H1 (cell line): ENCODE measurements at regions not wholly inside any gene's neighbourhood (a gene's known extent, or its start where the extent isn't known, plus 50 kb on each side); places are given as distances from the start of the nearest gene placed in this dataset.

Experiments
- CTCF ChIA-PET: fragments of 300-600 bp; sonication (Branson Sonifier 250); formaldehyde crosslinking; loops from one replicate; lab custom pipeline; 2021; ENCODE audit not compliant: partially characterized antibody; lab: Charles Lee
- POLR2A ChIA-PET: fragments of 300-600 bp; sonication (Branson Sonifier 250); formaldehyde crosslinking; loops from one replicate; lab custom pipeline; 2021; ENCODE audit warnings: inconsistent platforms; ENCODE audit not compliant: partially characterized antibody; lab: Charles Lee
- DNase-seq, 2 experiments: peaks; one replicate each; pipeline versions ENCODE4 v3.0.0 to v3.0.0-alpha.2; 2010 to 2022; ENCODE audit warnings: low spot score in 2 of 2, low read depth in 1 of 2, mixed read lengths in 1 of 2
- FAIRE-seq: peaks from 2 replicates; lab custom pipeline; 2011; peaks lifted over from hg19 to GRCh38; lab: Jason Lieb, UNC
- H2AFZ ChIP-seq: 2 replicates; pipeline ENCODE4 v1.8.1; 2012; ENCODE audit warnings: low read length, inconsistent platforms
- H2AK5ac ChIP-seq: 2 replicates; pipeline ENCODE4 v1.6.1; 2013; ENCODE audit warnings: low read depth, low read length
- H2BK120ac ChIP-seq: replicated peaks from 2 replicates; pipeline ENCODE3; 2013; ENCODE audit warnings: low read depth, low read length, inconsistent platforms
- H2BK12ac ChIP-seq: 2 replicates; pipeline ENCODE4 v1.6.1; 2013; ENCODE audit warnings: low read depth, low read length
- H2BK15ac ChIP-seq: 2 replicates; pipeline ENCODE4 v1.6.1; 2013; ENCODE audit warnings: low read length
- H2BK20ac ChIP-seq: 2 replicates; pipeline ENCODE4 v1.6.1; 2013; ENCODE audit warnings: low read length
- H2BK5ac ChIP-seq: 2 replicates; pipeline ENCODE4 v1.6.1; 2013; ENCODE audit warnings: low read depth, low read length
- H3K14ac ChIP-seq: 2 replicates; pipeline ENCODE4 v1.6.1; 2013; ENCODE audit warnings: inconsistent platforms; ENCODE audit not compliant: insufficient read length
- H3K18ac ChIP-seq: 2 replicates; pipeline ENCODE4 v1.6.1; 2013; ENCODE audit warnings: low read length; ENCODE audit errors: extremely low read depth
- H3K23ac ChIP-seq: 2 replicates; pipeline ENCODE4 v1.6.1; 2013; ENCODE audit warnings: inconsistent platforms; ENCODE audit not compliant: insufficient read length
- H3K23me2 ChIP-seq: 2 replicates; pipeline ENCODE4 v1.6.1; 2013; ENCODE audit warnings: low read depth, low read length
- H3K27ac ChIP-seq: 2 replicates; pipeline ENCODE4 v1.6.1; 2011; ENCODE audit warnings: low read depth, low read length, inconsistent platforms
- H3K27me3 ChIP-seq, 4 experiments: replicated peaks in 1 of 4; 1 replicate in 1 of 4; 2 replicates in 3 of 4; pipeline versions ENCODE4 v1.6.1 to v1.8.1; 2011 to 2013; ENCODE audit warnings: low read length in 3 of 4, mild to moderate bottlenecking in 3 of 4, inconsistent platforms in 2 of 4, mixed read lengths in 2 of 4, moderate library complexity in 1 of 4; ENCODE audit not compliant: control insufficient read depth in 3 of 4, insufficient read depth in 3 of 4; ENCODE audit errors: extremely low read depth in 1 of 4
- H3K36me3 ChIP-seq, 4 experiments: 2 replicates each; pipeline versions ENCODE4 v1.6.1 to v1.8.1; 2011 to 2013; ENCODE audit warnings: mild to moderate bottlenecking in 4 of 4, low read length in 3 of 4, moderate library complexity in 2 of 4, control low read depth in 1 of 4, inconsistent platforms in 1 of 4; ENCODE audit not compliant: insufficient read depth in 4 of 4, control insufficient read depth in 2 of 4
- H3K4ac ChIP-seq: replicated peaks from 2 replicates; pipeline ENCODE3; 2013; ENCODE audit warnings: low read length, low read depth, mixed read lengths, inconsistent platforms; ENCODE audit not compliant: insufficient read length
- H3K4me1 ChIP-seq, 4 experiments: replicated peaks in 1 of 4; 1 replicate in 1 of 4; 2 replicates in 3 of 4; pipeline versions ENCODE4 v1.6.1 to v1.8.1; 2011 to 2013; ENCODE audit warnings: low read length in 3 of 4, inconsistent platforms in 2 of 4, mixed read lengths in 1 of 4; ENCODE audit not compliant: insufficient read depth in 4 of 4, control insufficient read depth in 3 of 4
- H3K4me2 ChIP-seq, 2 experiments: 2 replicates each; pipeline versions ENCODE4 v1.6.1 to v1.8.1; 2011 to 2013; ENCODE audit warnings: low read depth in 2 of 2, low read length in 2 of 2, control low read depth in 1 of 2, inconsistent platforms in 1 of 2, mild to moderate bottlenecking in 1 of 2; ENCODE audit not compliant: insufficient read depth in 1 of 2
- H3K4me3 ChIP-seq, 4 experiments: fragments of 200-600, 300-600 bp in 1 of 4; sonication (generic), shearing (Covaris generic), sonication (Bioruptor Twin) in 1 of 4; 2 replicates each; pipeline versions ENCODE4 v1.5.1 to v1.8.1; 2011 to 2016; ENCODE audit warnings: low read length in 4 of 4, low read depth in 3 of 4, control low read depth in 2 of 4, inconsistent platforms in 2 of 4, mild to moderate bottlenecking in 2 of 4, mixed read lengths in 1 of 4, moderate library complexity in 1 of 4; ENCODE audit not compliant: insufficient read depth in 2 of 4; ENCODE audit errors: extremely low read depth in 1 of 4
- H3K56ac ChIP-seq: replicated peaks from 2 replicates; pipeline ENCODE3; 2013; ENCODE audit warnings: low read depth, mild to moderate bottlenecking, mixed read lengths, low read length, inconsistent platforms; ENCODE audit not compliant: insufficient read length
- H3K79me1 ChIP-seq: 2 replicates; pipeline ENCODE4 v1.6.1; 2013; ENCODE audit warnings: low read depth, low read length, control low read depth
- H3K79me2 ChIP-seq, 2 experiments: 2 replicates each; pipeline versions ENCODE4 v1.6.1 to v1.8.1; 2012 to 2013; ENCODE audit warnings: low read length in 2 of 2, mild to moderate bottlenecking in 2 of 2, inconsistent platforms in 1 of 2; ENCODE audit not compliant: insufficient read depth in 2 of 2, control insufficient read depth in 1 of 2
- H3K9ac ChIP-seq, 4 experiments: replicated peaks in 1 of 4; 1 replicate in 1 of 4; 2 replicates in 3 of 4; pipeline versions ENCODE4 v1.6.1 to v1.8.1; 2011 to 2013; ENCODE audit warnings: low read depth in 3 of 4, low read length in 3 of 4, control low read depth in 2 of 4, mild to moderate bottlenecking in 2 of 4, moderate library complexity in 2 of 4, inconsistent platforms in 1 of 4; ENCODE audit errors: extremely low read depth in 1 of 4
- H3K9me3 ChIP-seq, 2 experiments: 2 replicates each; pipeline versions ENCODE4 v1.6.1 to v1.8.1; 2012 to 2013; ENCODE audit warnings: mild to moderate bottlenecking in 2 of 2, moderate library complexity in 2 of 2, control low read depth in 1 of 2, inconsistent platforms in 1 of 2, low read depth in 1 of 2, low read length in 1 of 2, mixed read lengths in 1 of 2; ENCODE audit not compliant: insufficient read depth in 2 of 2
- H4K20me1 ChIP-seq, 2 experiments: replicated peaks in 1 of 2; 2 replicates each; pipeline versions ENCODE3 to v1.8.1; 2011 to 2013; ENCODE audit warnings: inconsistent platforms in 2 of 2, low read length in 2 of 2, mild to moderate bottlenecking in 1 of 2; ENCODE audit not compliant: insufficient read depth in 2 of 2, control insufficient read depth in 1 of 2
- H4K5ac ChIP-seq: 2 replicates; pipeline ENCODE4 v1.6.1; 2013; ENCODE audit warnings: low read length, low read depth, mixed read lengths, inconsistent platforms; ENCODE audit not compliant: insufficient read length
- H4K8ac ChIP-seq: 2 replicates; pipeline ENCODE4 v1.8.0; 2013; ENCODE audit warnings: mild to moderate bottlenecking, moderate library complexity, low read length, inconsistent platforms; ENCODE audit not compliant: insufficient read depth; ENCODE audit errors: extremely low read depth
- H4K91ac ChIP-seq: replicated peaks from 2 replicates; pipeline ENCODE3; 2013; ENCODE audit warnings: low read length, mixed read lengths, inconsistent platforms; ENCODE audit not compliant: insufficient read length
- CBX8 ChIP-seq: fragments of 300-800, 300-1000 bp; sonication (generic); IDR thresholded peaks from 2 replicates; pipeline ENCODE4 v1.7.1; 2016; ENCODE audit warnings: low read depth, low read length, borderline replicate concordance
- CTBP2 ChIP-seq: IDR thresholded peaks from 2 replicates; pipeline ENCODE4 v1.7.0; 2011; ENCODE audit warnings: borderline replicate concordance, mild to moderate bottlenecking, moderate library complexity, mixed read lengths, low read length; ENCODE audit not compliant: insufficient read depth, insufficient read length
- CTCF ChIP-seq, 3 experiments: IDR thresholded peaks; 1 replicate in 2 of 3; 2 replicates in 1 of 3; pipeline versions ENCODE4 v1.5.1 to v1.6.1; 2011; ENCODE audit warnings: low read length in 3 of 3, mild to moderate bottlenecking in 3 of 3, inconsistent platforms in 2 of 3, low read depth in 1 of 3, moderate library complexity in 1 of 3; ENCODE audit not compliant: insufficient read depth in 1 of 3; ENCODE audit errors: control extremely low read depth in 1 of 3
- EZH2 ChIP-seq: fragments of 200-600 bp; sonication (generic); IDR thresholded peaks from 2 replicates; pipeline ENCODE4 v1.7.1; 2012; ENCODE audit warnings: low read depth, mild to moderate bottlenecking, moderate library complexity, low read length, inconsistent platforms; ENCODE audit not compliant: severe bottlenecking
- PHF8 ChIP-seq: fragments of 200-600 bp; sonication (generic); conservative IDR thresholded peaks from 2 replicates; pipeline ENCODE4 v1.7.1; 2012; ENCODE audit warnings: low read depth, mild to moderate bottlenecking, inconsistent platforms, low read length, moderate library complexity
- SIN3A ChIP-seq, 2 experiments: IDR thresholded peaks in 1 of 2; conservative IDR thresholded peaks in 1 of 2; 2 replicates each; pipeline ENCODE4 v1.6.1; 2011 to 2012; ENCODE audit warnings: low read length in 2 of 2, improper control_type of control experiment in 1 of 2, low read depth in 1 of 2, mild to moderate bottlenecking in 1 of 2
- SP4 ChIP-seq: IDR thresholded peaks from 2 replicates; pipeline ENCODE4 v1.6.1; 2012; ENCODE audit warnings: low read length, inconsistent platforms
- YY1 ChIP-seq: IDR thresholded peaks from 2 replicates; pipeline ENCODE4 v1.6.1; 2011; ENCODE audit warnings: low read depth, mild to moderate bottlenecking, low read length
- WGBS, 2 experiments: shearing (Covaris generic) in 1 of 2; methylation state at CpG; one replicate each; pipeline versions ENCODE4 v1.1.6 to v1.1.7; 2013 to 2015; ENCODE audit warnings: low lambda C conversion rate in 2 of 2, mixed read lengths in 2 of 2, inconsistent platforms in 1 of 2, low coverage in 1 of 2, missing lambda C conversion rate in 1 of 2; ENCODE audit not compliant: insufficient replicate concordance in 2 of 2, insufficient coverage in 1 of 2, insufficient read length in 1 of 2; ENCODE audit errors: extremely low coverage in 1 of 2, missing lambda C conversion rate in 1 of 2; 5-methylcytosine and 5-hydroxymethylcytosine counted together
- TF ChIP-seq, protein P1 (sequence below): IDR thresholded peaks from 2 replicates; pipeline ENCODE4 v1.6.1; 2011; ENCODE audit warnings: low read depth, mild to moderate bottlenecking, low read length; ENCODE audit not compliant: insufficient read depth

DNA sequence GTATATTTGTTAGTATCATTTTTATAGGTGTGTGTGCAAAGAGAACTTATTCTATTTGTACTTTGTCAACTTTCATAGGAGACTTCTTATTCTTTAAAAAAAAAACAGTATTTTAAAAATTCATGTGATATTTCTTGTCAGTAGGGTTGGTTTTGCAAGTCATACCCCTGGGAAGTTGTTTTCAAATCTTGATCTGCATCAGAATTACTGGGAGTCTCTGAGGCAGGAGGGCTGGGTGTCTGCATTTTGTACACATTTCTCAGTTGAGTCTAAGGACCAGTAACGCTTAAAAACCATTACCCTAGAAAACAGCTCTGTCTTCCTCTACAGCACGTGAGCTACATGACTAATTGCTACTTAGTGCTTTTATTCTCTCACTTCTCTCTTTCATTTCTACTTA, 76.0 kb upstream of the CTTNBP2NL start:
- no peaks in the 10 kb centered on the region for H3K9me3 ChIP-seq
- no peak overlapping the region for H3K23ac ChIP-seq
- FAIRE-seq: no peak
- H3K23me2 ChIP-seq: no peaks in the 10 kb centered on the region
- H4K91ac ChIP-seq: no peak overlapping the region
- no peak overlapping the region for H2BK15ac ChIP-seq
- H3K36me3 ChIP-seq: no peaks in the 10 kb centered on the region
- H2AFZ ChIP-seq: no peak overlapping the region
- H3K18ac ChIP-seq: no peak overlapping the region
- no peaks in the 10 kb centered on the region for H3K4me1 ChIP-seq
- H3K14ac ChIP-seq: no peak overlapping the region
- H4K5ac ChIP-seq: no peak overlapping the region
- CTCF ChIA-PET: no interaction called here
- H3K4me2 ChIP-seq: no peak overlapping the region
- no peak overlapping the region for H3K9ac ChIP-seq
- POLR2A ChIA-PET: interaction anchor here (0.7 kb wide), 1 partner anchor 491 kb away, joined by 5 read pairs; no protein-coding TSS in a partner anchor
- H3K27me3 ChIP-seq: no peaks in the 10 kb centered on the region; a peak in 1 of 7 replicates
- no peaks in the 10 kb centered on the region for H4K20me1 ChIP-seq
- no peak overlapping the region for H2BK120ac ChIP-seq
- WGBS, 2 experiments: 86% methylated on average over 2 of the region's 2 CpGs; no CpG with 5 or more reads in 1 of the 2 experiments
- H3K4ac ChIP-seq: no peak overlapping the region
- H3K79me2 ChIP-seq: no peaks in the 10 kb centered on the region
- H3K79me1 ChIP-seq: no peaks in the 10 kb centered on the region
- no peak overlapping the region for H3K4me3 ChIP-seq
- no peak overlapping the region for H2AK5ac ChIP-seq
- DNase-seq: no peak
- H4K8ac ChIP-seq: no peak overlapping the region
- no peak overlapping the region; the same call in 1 of the 2 replicates for H3K27ac ChIP-seq
- no peak overlapping the region for H2BK20ac ChIP-seq
- H2BK12ac ChIP-seq: no peak overlapping the region
- no peak overlapping the region for H3K56ac ChIP-seq
- H2BK5ac ChIP-seq: no peak overlapping the region
- TF ChIP-seq CBX8 (no peak), EZH2 (no peak), SIN3A (conservative IDR thresholded peaks at IDR 0.05 in 1 of 2, IDR thresholded peaks at IDR 0.05 in 1 of 2; ENCODE audit: low read depth in 1 of 2, low read length in 2 of 2) (no peak), CTCF (IDR thresholded peaks at IDR 0.05; ENCODE audit: control extremely low read depth in 1 of 3, insufficient read depth in 1 of 3, low read depth in 1 of 3, low read length in 3 of 3) (no peak), CTBP2 (no peak), SP4 (no peak), YY1 (no peak), PHF8 (no peak)
- TF ChIP-seq, protein P1, sequence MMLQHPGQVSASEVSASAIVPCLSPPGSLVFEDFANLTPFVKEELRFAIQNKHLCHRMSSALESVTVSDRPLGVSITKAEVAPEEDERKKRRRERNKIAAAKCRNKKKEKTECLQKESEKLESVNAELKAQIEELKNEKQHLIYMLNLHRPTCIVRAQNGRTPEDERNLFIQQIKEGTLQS: no peak
